GM12874 (cell line): ENCODE measurements at regions not wholly inside any gene's neighbourhood (a gene's known extent, or its start where the extent isn't known, plus 50 kb on each side); places are given as distances from the start of the nearest gene placed in this dataset.
A peak's percentile ranks its signal among the peaks of the same experiment; 100 is the strongest.

ENCODE experiments used
- CTCF ChIP-seq: IDR thresholded peaks from 2 replicates; pipeline ENCODE4 v1.5.1; 2011; ENCODE audit warnings: low read depth, mild to moderate bottlenecking, control low read depth, low read length, moderate library complexity; ENCODE audit not compliant: insufficient read depth

GRCh38 chr9:1599961-1600360 is 415.2 kb upstream of the SMARCA2 start:
- no peak for TF ChIP-seq CTCF

- TF ChIP-seq CTCF, result peak; percentile 66
Measured at GRCh38 chr9:1604942-1605560, 410.1 kb upstream of the SMARCA2 start.

GRCh38 chr9:1606253-1606652 is 408.9 kb upstream of the SMARCA2 start:
- no peak for TF ChIP-seq CTCF

- TF ChIP-seq CTCF, result no peak
Measured at GRCh38 chr9:1612886-1613285, 402.3 kb upstream of the SMARCA2 start.

GRCh38 chr9:1617419-1617818 is 397.7 kb upstream of the SMARCA2 start:
- TF ChIP-seq CTCF, result no peak

- TF ChIP-seq CTCF, result no peak
Measured at GRCh38 chr9:1619915-1620710, 395.0 kb upstream of the SMARCA2 start.

GRCh38 chr9:1637401-1637800 is 377.7 kb upstream of the SMARCA2 start:
- TF ChIP-seq CTCF, result no peak
